ENCODE measurements at regions not wholly inside any gene's neighbourhood (a gene's known extent, or its start where the extent isn't known, plus 50 kb on each side); places are given as distances from the start of the nearest gene placed in this dataset.
"Not testable (repeated sequence)": the region's sequence is repeated elsewhere in the genome, so short reads cannot be mapped to it uniquely, and the experiment has no call there.

DNA sequence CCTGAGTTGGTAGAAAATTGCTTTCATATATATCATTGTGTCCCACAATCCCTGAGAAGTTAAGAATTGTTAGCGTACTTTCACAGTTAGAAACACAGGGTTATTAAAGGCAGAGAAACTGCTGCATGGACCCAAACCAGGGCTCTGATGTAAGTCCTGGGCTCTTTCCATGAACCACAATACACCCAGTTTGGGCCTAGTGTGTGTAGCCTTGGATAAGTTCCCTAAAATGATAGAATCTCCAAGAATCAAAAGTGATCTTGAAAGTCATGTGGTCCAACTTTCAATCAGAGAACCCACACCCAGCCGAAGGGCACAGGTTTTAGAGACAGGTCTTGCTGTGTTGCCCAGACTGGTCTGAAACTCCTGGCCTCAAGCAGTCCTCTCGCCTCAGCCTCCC, 257.8 kb upstream of the KLF3 start:
- DNase-seq (ENCODE audit: insufficient read length, low spot score): no peak
- no peak for FAIRE-seq

DNA sequence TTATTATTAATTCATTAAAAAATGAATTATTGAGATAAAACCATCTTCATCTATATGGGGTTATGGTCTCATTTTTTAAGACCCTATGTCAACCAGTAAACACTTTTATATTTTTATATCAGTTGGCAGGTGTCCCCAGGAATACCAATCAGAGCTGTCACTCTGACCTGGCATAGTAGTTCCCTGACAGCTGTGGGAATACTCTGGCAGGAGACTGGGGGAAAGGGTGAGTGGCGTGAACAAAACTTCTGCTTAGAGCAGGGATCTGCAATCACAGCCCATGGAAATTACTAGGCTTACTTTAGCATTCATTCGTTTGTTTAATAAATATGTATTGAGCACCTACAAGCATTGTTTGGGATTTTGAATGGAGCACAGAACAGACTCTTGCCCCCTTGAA, 254.1 kb upstream of the KLF3 start:
- no peak for DNase-seq (ENCODE audit: insufficient read length, low spot score)

DNA sequence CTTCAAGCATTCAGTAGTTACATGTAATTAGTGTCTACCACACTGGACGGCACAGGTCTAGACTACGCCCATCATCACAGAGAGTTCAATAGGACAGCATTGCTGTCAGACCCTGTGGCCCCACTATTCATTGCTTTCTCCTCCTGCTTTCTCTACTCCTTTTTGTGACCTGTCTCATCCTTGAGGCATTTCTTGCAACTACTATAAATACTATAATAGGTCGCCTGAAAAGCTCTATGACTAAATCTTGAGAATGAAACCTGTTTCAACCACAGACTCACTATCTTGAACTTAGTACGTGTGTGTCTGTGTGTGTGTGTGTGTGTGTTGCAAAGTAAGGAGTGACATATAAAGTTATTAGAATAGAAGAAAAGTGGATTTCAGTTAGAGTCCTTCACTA, 252.9 kb upstream of the KLF3 start:
- no peak for FAIRE-seq
- no peak for DNase-seq (ENCODE audit: insufficient read length, low spot score)

More for the DNA sequence above, 254.1 kb upstream of the KLF3 start:
- no peak for FAIRE-seq

DNA sequence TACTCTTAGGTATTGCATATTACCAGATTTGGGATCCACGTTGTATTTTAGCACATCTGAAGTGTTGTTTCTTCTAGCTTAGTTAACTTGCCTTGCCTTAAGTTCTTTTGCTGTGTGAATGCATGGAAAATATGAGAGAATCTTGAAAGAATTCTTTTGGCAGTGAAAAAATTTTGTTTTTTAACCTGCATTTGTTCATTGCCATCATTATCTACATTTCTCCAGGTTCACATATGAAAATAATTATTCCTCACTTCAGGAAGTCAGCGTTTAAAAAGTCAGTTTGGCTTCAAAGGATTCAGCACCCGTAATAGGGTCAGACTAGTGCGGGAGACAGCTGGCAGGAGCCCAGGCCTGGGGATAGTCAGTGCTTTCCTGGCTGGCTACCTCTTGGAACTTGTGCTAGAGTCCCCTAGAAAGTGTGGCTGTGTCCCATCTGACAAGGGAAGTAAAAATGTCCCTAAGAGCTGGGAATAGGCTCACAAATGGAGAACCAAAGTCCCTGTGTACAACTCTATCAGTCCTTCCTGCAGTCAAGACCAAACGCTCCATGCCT, 251.9 kb upstream of the KLF3 start:
- FAIRE-seq: no peak
- DNase-seq (ENCODE audit: insufficient read length, low spot score): no peak

DNA sequence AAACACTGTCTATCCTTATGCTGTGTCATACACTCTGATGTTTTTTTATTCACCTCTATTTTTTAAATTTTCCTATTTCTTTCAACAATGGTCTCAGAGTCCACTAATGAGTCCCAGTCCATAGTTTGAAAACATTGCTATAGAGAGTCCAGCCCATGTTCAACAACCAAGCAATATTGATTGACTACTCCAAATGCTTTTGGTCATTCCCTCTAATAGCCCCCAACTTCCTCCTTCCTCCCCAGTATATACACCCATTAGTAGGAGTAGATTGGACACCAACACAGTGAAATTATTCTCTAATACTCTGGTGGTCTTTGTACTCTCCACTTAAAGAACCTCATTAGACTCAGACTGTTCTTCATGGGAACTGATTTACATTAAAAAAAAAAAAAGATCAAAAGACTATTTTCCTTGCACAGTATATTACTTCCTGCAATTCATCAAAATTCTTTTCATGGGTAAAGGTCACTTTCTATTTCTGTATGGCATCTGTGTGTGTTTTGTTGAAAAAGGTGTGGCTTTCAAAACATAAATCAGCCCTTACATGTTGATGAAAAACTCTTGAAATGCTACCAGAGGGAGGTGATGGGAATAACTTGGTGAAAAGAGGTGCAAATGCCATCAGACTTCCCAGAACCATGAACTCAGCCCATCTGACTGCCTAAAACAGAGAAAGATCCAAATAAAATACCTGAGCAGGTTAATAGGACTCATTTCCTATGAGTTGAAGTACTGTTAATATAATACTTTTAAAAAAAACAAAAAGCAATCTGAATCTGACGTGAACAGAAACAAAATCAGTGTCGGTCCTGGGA, 250.3 kb upstream of the KLF3 start:
- FAIRE-seq: no peak
- DNase-seq (ENCODE audit: insufficient read length, low spot score): no peak

DNA sequence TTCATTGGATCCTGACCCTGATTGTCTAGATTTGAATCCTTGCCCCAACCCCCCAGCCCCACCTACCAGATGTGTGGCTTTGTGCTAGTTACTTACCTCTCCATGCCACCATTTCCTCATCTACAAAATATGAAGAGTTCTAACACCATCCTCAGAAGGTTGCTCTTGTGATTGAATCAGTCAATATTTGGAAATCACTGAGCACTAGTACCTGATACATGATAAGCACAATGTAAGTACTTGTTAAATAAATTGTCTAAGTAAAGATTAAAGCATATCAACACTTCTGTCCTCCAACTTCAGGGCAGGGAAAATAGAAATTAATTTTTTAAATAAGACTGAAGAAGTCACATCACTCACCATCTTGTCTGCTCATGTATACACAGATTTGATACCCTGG, 249.6 kb upstream of the KLF3 start:
- FAIRE-seq (no peak), DNase-seq (ENCODE audit: insufficient read length, low spot score) (no peak)

DNA sequence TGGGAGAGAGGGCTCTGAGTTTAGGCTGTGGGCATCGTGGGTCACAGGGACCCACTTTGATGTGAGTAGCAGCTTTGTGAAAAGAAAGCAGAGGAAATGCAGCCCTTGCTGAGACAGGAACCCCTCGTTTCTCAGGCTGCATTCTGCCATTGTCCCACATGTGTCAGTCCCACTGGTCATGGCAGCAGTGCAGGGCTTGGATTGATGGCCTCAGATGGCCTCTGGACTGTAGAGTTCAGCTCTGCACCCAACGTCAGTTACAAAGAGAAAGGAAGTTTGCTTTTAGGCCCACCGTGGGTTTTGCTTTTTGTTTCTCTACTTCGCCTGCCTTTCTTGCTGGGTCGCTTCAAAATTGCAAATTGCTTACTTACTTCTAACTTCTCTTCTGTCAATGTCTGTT, 248.3 kb upstream of the KLF3 start:
- DNase-seq (ENCODE audit: insufficient read length, low spot score) (no peak), FAIRE-seq (no peak)

DNA sequence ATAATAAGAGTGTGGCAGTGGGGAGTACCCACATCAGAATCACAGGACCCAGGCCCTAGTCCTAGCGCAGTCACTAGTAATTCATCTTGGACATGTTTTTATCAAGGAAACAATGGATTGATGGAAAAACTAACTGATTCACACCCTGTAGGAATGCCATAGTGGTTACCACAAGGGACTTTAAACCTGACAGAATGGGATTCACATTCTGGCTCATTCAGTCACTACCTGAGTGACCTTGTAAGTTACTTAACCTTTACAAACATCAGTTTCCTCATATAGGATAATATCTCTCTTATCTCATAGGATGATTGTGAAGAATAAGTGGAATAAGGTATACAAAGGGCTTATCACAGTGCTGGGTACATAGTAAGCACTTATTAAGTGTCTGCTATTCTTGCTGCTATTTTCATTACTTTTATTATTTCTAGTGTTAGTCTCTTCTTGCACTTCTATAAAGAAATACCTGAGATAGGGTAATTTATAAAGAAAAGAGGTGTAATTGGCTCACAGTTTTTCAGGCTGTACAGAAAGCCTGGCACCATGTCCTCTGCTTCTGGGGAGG, 247.5 kb upstream of the KLF3 start:
- FAIRE-seq (no peak), DNase-seq (ENCODE audit: insufficient read length, low spot score) (no peak)

DNA sequence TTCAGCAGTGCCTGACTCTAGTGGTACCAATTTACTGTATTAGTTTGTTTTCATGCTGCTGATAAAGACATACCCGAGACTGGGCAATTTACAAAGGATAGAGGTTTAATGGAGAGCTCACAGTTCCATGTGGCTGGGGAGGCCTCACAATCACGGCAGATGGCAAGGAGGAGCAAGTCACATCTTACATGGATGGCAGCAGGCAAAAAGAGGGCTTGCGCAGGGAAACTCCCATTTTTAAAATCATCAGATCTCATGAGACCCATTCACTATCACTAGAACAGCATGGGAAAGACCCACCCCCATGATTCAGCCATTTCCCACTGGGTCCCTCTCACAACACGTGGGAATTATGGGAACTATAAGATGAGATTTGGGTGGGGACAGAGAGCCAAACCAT, 243.7 kb upstream of the KLF3 start:
- DNase-seq (ENCODE audit: insufficient read length, low spot score); FAIRE-seq: not testable (repeated sequence)

DNA sequence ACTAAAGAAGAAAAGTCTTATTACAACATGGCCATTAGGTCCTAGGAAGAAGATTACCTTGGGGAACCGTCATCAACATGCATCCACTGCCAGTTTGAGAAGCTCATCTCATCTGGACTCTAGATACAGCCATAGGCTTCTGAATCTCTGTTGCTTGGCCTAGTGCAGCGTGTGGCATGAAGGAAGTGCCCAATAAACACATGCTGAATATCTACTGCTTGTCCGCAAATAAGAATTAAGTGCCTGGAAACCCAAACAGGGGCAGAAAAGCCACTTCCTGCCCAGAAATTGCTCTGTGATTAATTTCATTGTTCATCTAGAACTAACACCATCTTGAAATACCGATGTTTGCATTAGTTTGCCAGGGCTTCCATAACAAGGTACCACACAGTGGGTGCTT, 241.1 kb upstream of the KLF3 start:
- DNase-seq (ENCODE audit: insufficient read length, low spot score) (no peak), FAIRE-seq (no peak)

DNA sequence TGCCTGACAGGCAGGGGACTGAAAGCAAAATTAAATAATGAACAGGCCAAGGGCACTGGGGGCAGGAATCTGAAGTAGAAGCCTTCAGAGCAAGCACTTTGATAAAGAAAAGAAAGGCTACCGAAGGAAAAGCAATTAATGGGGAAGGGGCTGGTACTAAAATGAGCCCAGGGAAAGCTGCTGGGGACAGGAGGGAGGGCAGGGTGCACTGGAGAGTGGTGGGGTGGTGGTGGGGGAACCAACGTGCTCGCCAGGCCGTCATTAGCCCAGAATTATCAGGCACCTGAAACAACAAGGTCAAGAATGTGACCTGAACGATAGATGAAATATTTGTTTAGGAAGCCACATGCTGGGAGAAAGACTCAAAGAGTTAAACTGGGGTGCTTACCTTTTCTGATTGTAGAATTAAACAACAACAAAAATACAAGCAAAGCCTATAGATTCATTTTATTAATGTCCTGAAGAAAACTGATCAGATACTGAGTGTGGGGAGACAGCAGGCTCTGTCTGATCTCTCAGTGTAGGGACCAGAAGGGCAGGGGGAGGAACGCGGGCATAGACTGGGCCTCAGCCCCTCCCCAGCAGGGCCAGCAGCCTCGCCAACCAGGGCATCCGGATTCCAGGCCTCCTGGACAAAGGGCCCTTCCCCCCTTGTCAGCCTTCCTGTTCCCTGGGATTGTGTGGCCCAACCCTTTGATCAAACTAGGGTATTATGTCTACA, 239.7 kb upstream of the KLF3 start:
- DNase-seq (ENCODE audit: insufficient read length, low spot score) (no peak), FAIRE-seq (no peak)

DNA sequence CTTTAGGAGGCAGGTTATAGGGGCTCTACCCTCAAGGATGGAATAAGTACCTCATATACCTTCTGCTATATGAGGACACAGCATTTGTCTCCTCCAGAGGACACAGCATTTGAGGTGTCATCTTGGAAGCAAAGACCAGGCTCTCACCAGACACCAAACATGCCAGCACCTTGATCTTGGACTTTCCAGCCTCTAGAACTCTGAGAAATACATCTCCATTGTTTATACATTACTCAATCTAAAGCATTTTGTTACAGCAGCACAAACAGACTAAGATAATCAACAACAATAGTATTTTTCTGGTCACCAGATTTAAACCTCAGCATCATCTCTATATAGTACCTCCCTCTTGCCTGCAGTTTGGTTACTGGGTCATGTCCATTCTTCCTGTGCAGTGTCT, 237.5 kb upstream of the KLF3 start:
- DNase-seq (ENCODE audit: insufficient read length, low spot score) (no peak), FAIRE-seq (no peak)

DNA sequence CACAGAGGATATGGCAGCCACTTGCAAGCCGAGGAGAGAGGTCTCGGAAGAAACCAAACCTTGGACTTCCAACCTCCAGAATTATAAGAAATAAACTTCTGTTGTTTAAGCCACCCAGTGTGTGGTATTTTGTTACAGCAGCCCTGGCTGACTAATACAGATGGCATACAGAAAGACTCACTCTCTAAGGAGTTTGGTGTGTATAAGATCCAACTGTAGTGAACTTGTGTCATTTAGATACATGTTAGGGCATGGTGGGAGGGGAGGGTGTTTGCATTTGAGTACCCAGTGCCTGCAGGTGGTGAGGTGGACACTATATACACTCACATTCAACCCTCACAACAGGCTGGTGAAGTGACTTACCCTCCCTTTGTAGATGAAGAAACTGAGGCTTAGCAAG, 233.2 kb upstream of the KLF3 start:
- no peak for DNase-seq (ENCODE audit: insufficient read length, low spot score)
- no peak for FAIRE-seq

DNA sequence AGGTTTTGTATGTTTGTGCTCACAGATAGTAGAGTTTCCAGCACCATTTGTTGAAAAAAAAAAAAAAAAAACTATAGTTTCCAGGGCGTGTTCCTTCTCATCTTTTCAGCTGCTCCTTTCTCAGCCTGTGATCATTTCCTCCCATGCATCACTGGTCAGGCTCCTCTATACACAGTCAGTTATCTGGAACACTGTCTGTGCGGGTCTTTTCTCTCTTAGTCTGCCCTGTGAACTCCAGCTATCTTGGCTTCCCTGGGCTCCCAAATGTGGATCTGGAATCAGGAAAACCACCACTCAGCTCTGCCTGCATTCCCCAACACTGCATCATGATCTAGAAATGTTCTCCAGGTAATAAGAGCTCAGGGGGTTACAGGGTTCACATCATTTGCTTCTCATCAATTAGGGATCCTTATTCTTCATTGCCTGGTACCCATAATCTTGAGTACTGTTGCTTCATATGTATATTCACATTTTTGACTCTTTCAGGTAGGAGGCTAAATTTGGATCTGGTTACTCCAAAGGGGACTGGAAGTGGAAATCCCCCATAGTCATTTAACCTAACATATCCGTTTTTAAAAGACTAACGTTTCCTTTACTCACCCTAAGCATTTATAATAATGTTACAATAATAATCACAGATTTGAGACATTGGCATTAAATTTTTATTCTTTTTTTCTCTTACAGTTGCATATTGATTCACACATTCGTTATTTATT, 221.8 kb upstream of the KLF3 start:
- DNase-seq (ENCODE audit: insufficient read length, low spot score) (no peak), FAIRE-seq (no peak)

DNA sequence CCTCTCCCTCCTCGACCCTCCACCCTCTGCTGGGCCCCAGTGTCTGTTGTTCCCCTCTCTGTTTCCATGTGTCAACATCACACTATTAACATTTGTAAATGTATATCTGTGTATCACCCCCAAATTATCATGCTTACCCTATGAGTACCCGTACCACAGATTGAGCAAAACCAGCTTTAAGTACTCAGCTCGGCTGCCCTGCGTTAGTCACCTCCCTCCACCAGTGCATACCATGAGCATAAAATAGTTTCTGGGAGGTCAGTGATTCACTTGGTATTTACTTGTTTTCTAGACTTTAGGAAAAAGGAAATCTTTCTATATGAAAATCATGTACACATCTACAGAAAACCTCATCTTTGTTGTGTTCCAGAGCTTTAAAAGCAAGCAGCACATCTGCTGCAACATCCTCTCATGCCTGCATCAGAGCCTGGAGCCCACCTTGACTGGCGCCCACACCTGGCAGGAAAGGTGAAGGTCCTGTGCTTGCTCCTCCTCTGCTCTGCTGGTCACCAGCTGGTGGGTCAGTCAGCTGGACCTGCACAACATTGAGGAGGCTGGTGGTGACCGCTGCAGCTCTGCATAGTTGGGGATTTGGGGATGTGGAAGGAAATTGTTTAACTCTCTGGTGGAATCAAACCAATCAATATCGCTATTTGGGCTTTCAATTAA, 214.4 kb upstream of the KLF3 start:
- no peak for FAIRE-seq
- no peak for DNase-seq (ENCODE audit: insufficient read length, low spot score)

DNA sequence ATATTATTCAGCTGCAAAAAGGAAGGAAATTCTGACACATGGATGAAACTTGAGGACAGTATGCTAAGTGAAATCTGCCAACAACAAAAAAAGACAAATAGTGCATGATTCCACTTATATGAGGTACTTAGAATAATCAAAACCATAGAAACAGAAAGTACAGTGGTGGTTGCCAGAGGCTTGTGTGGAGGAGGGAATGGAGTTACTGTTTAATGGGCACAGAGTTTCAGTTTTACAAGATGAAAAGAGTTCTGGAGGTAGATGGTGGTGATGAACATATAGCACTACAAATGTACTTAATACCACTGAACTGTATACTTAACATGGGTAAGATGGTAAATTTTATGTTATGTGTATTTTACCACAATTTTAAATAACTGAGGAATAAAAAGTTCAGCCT, 212.0 kb upstream of the KLF3 start:
- DNase-seq (ENCODE audit: insufficient read length, low spot score) (no peak), FAIRE-seq (no peak)

DNA sequence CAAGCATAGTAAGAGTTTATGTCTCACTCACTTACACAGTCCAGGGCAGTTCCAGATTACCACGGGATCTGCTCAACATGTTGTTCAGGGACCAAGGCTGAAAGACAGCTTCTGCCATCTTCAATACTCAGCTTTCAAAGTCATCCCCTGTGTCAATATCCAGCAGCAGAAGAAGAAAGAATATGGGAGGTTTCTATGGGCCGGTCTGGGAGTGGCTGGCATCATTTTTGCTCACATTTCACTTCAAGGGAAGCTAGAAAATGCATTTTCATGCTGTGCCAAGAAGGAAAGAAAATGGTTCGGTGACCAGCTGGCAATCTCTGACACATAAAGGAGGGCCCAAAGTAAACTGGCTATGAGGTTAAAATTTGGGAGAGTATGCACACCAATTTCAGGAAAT, 211.5 kb upstream of the KLF3 start:
- DNase-seq (ENCODE audit: insufficient read length, low spot score): no peak
- no peak for FAIRE-seq

DNA sequence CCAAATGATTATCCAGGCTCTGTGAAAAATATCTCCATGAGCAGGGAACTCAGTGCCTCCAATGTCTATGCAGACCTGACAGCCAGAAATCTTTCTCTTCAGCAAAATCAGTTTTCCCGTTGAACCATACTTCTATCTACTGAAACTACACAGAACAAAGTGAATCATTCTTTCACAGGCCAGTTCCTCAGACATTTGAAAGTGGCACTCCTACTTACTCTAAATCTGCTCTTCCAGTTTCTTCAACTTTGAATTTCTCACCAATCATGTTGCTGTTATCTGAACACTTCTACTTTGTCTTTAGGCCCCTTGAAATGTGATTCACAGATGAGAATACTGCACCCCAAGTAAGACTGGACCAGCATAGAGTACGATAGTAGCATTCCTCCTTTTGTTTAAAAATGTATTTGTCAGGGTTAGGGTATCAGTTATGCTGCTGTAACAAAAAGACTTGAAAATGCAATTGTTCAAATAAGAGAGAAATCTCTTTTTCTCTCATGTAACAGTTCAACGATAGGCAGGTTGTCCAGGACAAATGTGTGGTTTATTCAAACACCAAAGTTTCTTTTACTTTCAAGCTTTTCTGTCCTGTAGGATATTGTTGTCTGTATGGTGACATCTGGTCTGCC, 210.6 kb upstream of the KLF3 start:
- FAIRE-seq: no peak

DNA sequence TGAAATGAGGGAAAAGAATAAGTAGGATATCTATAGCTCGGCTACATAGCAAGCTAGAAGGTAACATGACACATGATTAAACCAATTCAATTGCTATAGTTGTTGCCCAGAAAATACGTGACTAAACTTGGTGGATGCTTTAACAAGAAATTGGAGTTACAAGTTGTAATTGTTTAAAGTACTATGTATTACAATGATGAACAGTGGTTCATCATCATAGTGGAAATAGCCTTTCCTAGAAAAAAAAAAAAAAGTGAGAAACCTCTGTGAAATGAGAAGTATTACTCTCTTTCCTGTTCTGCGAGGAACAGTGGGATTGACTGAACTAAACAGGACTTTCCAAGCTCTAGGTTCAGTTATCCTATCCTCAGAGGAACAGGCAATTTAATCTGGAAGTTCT, 209.7 kb upstream of the KLF3 start:
- FAIRE-seq (no peak), DNase-seq (ENCODE audit: insufficient read length, low spot score) (no peak)

More for the DNA sequence above, 210.6 kb upstream of the KLF3 start:
- DNase-seq (ENCODE audit: insufficient read length, low spot score): no peak
